AG09309 (cell line): ENCODE measurements at regions not wholly inside any gene's neighbourhood (a gene's known extent, or its start where the extent isn't known, plus 50 kb on each side); places are given as distances from the start of the nearest gene placed in this dataset.

Source experiments
- DNase-seq: peaks from one replicate; pipeline ENCODE4 v3.0.0-alpha.2; 2010; ENCODE audit warnings: low read depth
- H3K4me3 ChIP-seq: 2 replicates; pipeline ENCODE4 v1.5.1; 2011; ENCODE audit warnings: mild to moderate bottlenecking, low read depth, low read length, moderate library complexity; ENCODE audit not compliant: control insufficient read depth
- CTCF ChIP-seq: IDR thresholded peaks from 2 replicates; pipeline ENCODE4 v1.5.1; 2011; ENCODE audit warnings: mild to moderate bottlenecking, low read depth, low read length, inconsistent platforms; ENCODE audit not compliant: insufficient read depth, control insufficient read depth; ENCODE audit errors: missing control alignments

GRCh38 chr13:23081220-23081619 is 99.6 kb upstream of the SGCG start:
- DNase-seq = peak; percentile 4
- TF ChIP-seq CTCF = no peak

GRCh38 chr13:23081901-23082300 is 98.9 kb upstream of the SGCG start:
- TF ChIP-seq CTCF = no peak
- no peak for DNase-seq

More at GRCh38 chr13:23081220-23081619, 99.6 kb upstream of the SGCG start:
- no peak overlapping the region for H3K4me3 ChIP-seq

GRCh38 chr13:23086968-23087623 is 93.7 kb upstream of the SGCG start:
- DNase-seq = no peak
- H3K4me3 ChIP-seq = no peak overlapping the region
- TF ChIP-seq CTCF = no peak

More at GRCh38 chr13:23081901-23082300, 98.9 kb upstream of the SGCG start:
- no peak overlapping the region for H3K4me3 ChIP-seq

- peak; percentile 54 for TF ChIP-seq CTCF
- H3K4me3 ChIP-seq = no peak overlapping the region
- no peak for DNase-seq
Measured at GRCh38 chr13:23087880-23088279, 92.9 kb upstream of the SGCG start.

- H3K4me3 ChIP-seq = no peak overlapping the region
- TF ChIP-seq CTCF = no peak
- no peak for DNase-seq
Measured at GRCh38 chr13:23098161-23098907, 82.4 kb upstream of the SGCG start.

GRCh38 chr13:23105051-23105450 is 75.7 kb upstream of the SGCG start:
- no peak overlapping the region for H3K4me3 ChIP-seq
- no peak for TF ChIP-seq CTCF

More at GRCh38 chr13:23105051-23105450, 75.7 kb upstream of the SGCG start:
- DNase-seq = no peak
